GM12878 (cell line): ENCODE measurements at regions not wholly inside any gene's neighbourhood (a gene's known extent, or its start where the extent isn't known, plus 50 kb on each side); places are given as distances from the start of the nearest gene placed in this dataset.

Experiments used
- ATAC-seq: fragments of 200-7000 bp; cut with Tn5 transposase; 3 replicates; pipeline ENCODE4 v1.9.1; 2020; ENCODE audit warnings: mild to moderate bottlenecking, moderate library complexity
- BruUV-seq: library from RNA; stranded (reverse); fragments of 400-500 nt; replicated peaks from 2 replicates; lab custom pipeline; 2021; lab: Mats Ljungman, UMichigan
- CTCF ChIA-PET: fragments of 300-600 bp; sonication (Branson Sonifier 250); formaldehyde crosslinking; extraction: SDS; loops from one replicate; lab custom pipeline; 2021; ENCODE audit warnings: inconsistent platforms; lab: Yijun Ruan, JAX
- POLR2A ChIA-PET: fragments of 350-600 bp; formaldehyde crosslinking; extraction: SDS; loops from one replicate; lab custom pipeline; 2021; ENCODE audit warnings: inconsistent platforms; lab: Charles Lee
- RAD21 ChIA-PET: fragments of 300-600 bp; sonication (Branson Sonifier 250); formaldehyde crosslinking; loops from one replicate; lab custom pipeline; 2023; ENCODE audit warnings: antibody characterized with exemption; ENCODE audit not compliant: unreplicated experiment; lab: Charles Lee
- SMC1A ChIA-PET: fragments of 300-600 bp; sonication (Branson Sonifier 250); formaldehyde crosslinking; loops from one replicate; lab custom pipeline; 2023; ENCODE audit not compliant: unreplicated experiment, uncharacterized antibody; lab: Charles Lee
- DNase-seq: peaks from one replicate; pipeline ENCODE4 v3.0.0-alpha.2; 2011; ENCODE audit warnings: low read depth, low spot score
- FAIRE-seq: peaks from 3 replicates; lab custom pipeline; 2011; peaks lifted over from hg19 to GRCh38; lab: Jason Lieb, UNC
- H2AFZ ChIP-seq: 2 replicates; pipeline ENCODE4 v1.6.0; 2011; ENCODE audit warnings: low read depth, low read length, control low read depth; ENCODE audit not compliant: control insufficient read depth
- H3K27ac ChIP-seq: 2 replicates; pipeline ENCODE4 v1.5.1; 2011; ENCODE audit warnings: control low read depth; ENCODE audit not compliant: control insufficient read depth, insufficient read depth
- H3K27me3 ChIP-seq, 2 experiments: replicated peaks in 1 of 2; 2 replicates each; pipeline versions ENCODE4 v1.6.0 to v1.6.1; 2011; ENCODE audit warnings: low read length in 1 of 2; ENCODE audit not compliant: control insufficient read depth in 2 of 2, insufficient read depth in 2 of 2
- H3K36me3 ChIP-seq, 2 experiments: 2 replicates each; pipeline ENCODE4 v1.5.1; 2011; ENCODE audit warnings: low read length in 1 of 2; ENCODE audit not compliant: control insufficient read depth in 2 of 2, insufficient read depth in 2 of 2
- H3K4me1 ChIP-seq: 2 replicates; pipeline ENCODE4 v1.6.1; 2011; ENCODE audit warnings: mild to moderate bottlenecking, low read length, moderate library complexity, mixed read lengths; ENCODE audit not compliant: control insufficient read depth, insufficient read depth
- H3K4me2 ChIP-seq: 2 replicates; pipeline ENCODE4 v1.6.0; 2011; ENCODE audit warnings: control low read depth; ENCODE audit not compliant: control insufficient read depth, insufficient read depth
- H3K4me3 ChIP-seq: fragments of 200-600 bp; sonication (generic); 2 replicates; pipeline ENCODE4 v1.5.1; 2016
- H3K79me2 ChIP-seq: 2 replicates; pipeline ENCODE4 v1.6.0; 2011; ENCODE audit warnings: low read length; ENCODE audit not compliant: control insufficient read depth, insufficient read depth
- H3K9ac ChIP-seq: 2 replicates; pipeline ENCODE4 v1.8.0; 2011; ENCODE audit warnings: low read length, control low read depth, mixed read lengths; ENCODE audit not compliant: control insufficient read depth, insufficient read depth
- H3K9me3 ChIP-seq: replicated peaks from 3 replicates; pipeline ENCODE4 v1.5.1; 2011; ENCODE audit warnings: mild to moderate bottlenecking, low read length; ENCODE audit not compliant: control insufficient read depth, insufficient read depth
- H4K20me1 ChIP-seq: 2 replicates; pipeline ENCODE4 v1.6.0; 2011; ENCODE audit not compliant: control insufficient read depth, insufficient read depth
- ASH2L ChIP-seq: fragments of 300-600, 200-600 bp; sonication (generic); IDR thresholded peaks from 2 replicates; pipeline ENCODE4 v1.6.1; 2017; ENCODE audit warnings: low read depth, mild to moderate bottlenecking, borderline replicate concordance
- CREB1 ChIP-seq: IDR thresholded peaks from 2 replicates; pipeline ENCODE4 v1.6.1; 2012; ENCODE audit warnings: low read depth, mild to moderate bottlenecking, inconsistent platforms
- E2F4 ChIP-seq: IDR thresholded peaks from 2 replicates; pipeline ENCODE4 v1.6.1; 2012; ENCODE audit warnings: low read depth, low read length, improper control_type of control experiment
- EZH2 ChIP-seq: IDR thresholded peaks from 2 replicates; pipeline ENCODE4 v1.6.1; 2012; ENCODE audit warnings: low read depth, mild to moderate bottlenecking, control low read depth, inconsistent platforms, low read length, borderline replicate concordance; ENCODE audit not compliant: control insufficient read depth
- FOXK2 ChIP-seq: fragments of 450-650 bp; IDR thresholded peaks from 2 replicates; pipeline ENCODE4 v1.6.1; 2017; ENCODE audit warnings: mild to moderate bottlenecking, moderate library complexity
- HCFC1 ChIP-seq: fragments of 150-350 bp; IDR thresholded peaks from 2 replicates; pipeline ENCODE4 v1.6.1; 2014; ENCODE audit warnings: low read length
- HSF1 ChIP-seq: fragments of 150-350 bp; IDR thresholded peaks from 2 replicates; pipeline ENCODE4 v1.6.1; 2014; ENCODE audit warnings: mild to moderate bottlenecking, low read depth, low read length
- NKRF ChIP-seq: fragments of 450-650 bp; conservative IDR thresholded peaks from 2 replicates; pipeline ENCODE4 v1.6.1; 2017; ENCODE audit warnings: mild to moderate bottlenecking, moderate library complexity
- POU2F2 ChIP-seq: IDR thresholded peaks from 3 replicates; pipeline ENCODE4 v1.6.1; 2011; ENCODE audit warnings: low read depth, mild to moderate bottlenecking, low read length, borderline replicate concordance
- RAD51 ChIP-seq: fragments of 450-650 bp; IDR thresholded peaks from 2 replicates; pipeline ENCODE4 v1.6.1; 2016; ENCODE audit warnings: moderate library complexity, mild to moderate bottlenecking, inconsistent platforms
- RBBP5 ChIP-seq: fragments of 200-600 bp; sonication (generic); conservative IDR thresholded peaks from 2 replicates; pipeline ENCODE4 v1.6.1; 2016
- RFX5 ChIP-seq: IDR thresholded peaks from 2 replicates; pipeline ENCODE4 v1.6.1; 2011; ENCODE audit warnings: low read depth, low read length, improper control_type of control experiment
- TCF3 ChIP-seq: IDR thresholded peaks from 2 replicates; pipeline ENCODE4 v1.6.1; 2012; ENCODE audit warnings: low read depth, mild to moderate bottlenecking, low read length, borderline replicate concordance; ENCODE audit not compliant: insufficient read depth
- USF1 ChIP-seq: IDR thresholded peaks from 2 replicates; pipeline ENCODE4 v1.6.1; 2011; ENCODE audit warnings: borderline replicate concordance, low read depth, mild to moderate bottlenecking, moderate library complexity, mixed read lengths, low read length; ENCODE audit not compliant: insufficient read depth; ENCODE audit errors: extremely low read length
- ZBED1 ChIP-seq: IDR thresholded peaks from 2 replicates; pipeline ENCODE4 v1.6.1; 2016; ENCODE audit warnings: borderline replicate concordance
- ZNF274 ChIP-seq: IDR thresholded peaks from one replicate; pipeline ENCODE4 v1.8.0; 2011; ENCODE audit not compliant: insufficient read length, insufficient read depth
- ZNF384 ChIP-seq: IDR thresholded peaks from 2 replicates; pipeline ENCODE4 v1.6.1; 2012; ENCODE audit warnings: low read depth, mild to moderate bottlenecking, low read length, improper control_type of control experiment, borderline replicate concordance
- ZNF622 ChIP-seq: fragments of 450-650 bp; IDR thresholded peaks from 2 replicates; pipeline ENCODE4 v1.6.1; 2017; ENCODE audit warnings: mild to moderate bottlenecking, inconsistent platforms
- WGBS: methylation state at CpG from one replicate; pipeline ENCODE4 v1.1.6; 2016; ENCODE audit warnings: low lambda C conversion rate; ENCODE audit not compliant: insufficient replicate concordance, insufficient coverage; ENCODE audit errors: missing lambda C conversion rate; 5-methylcytosine and 5-hydroxymethylcytosine counted together
- in situ Hi-C: fragments of 300-500 bp; cut with MboI; formaldehyde crosslinking; loops from 9 replicates; pipeline ENCODE4 v1.14.3; 2018; ENCODE audit warnings: mixed read lengths
- intact Hi-C: fragments of 100-400 bp; cut with micrococcal nuclease; formaldehyde crosslinking; loops from one replicate; pipeline ENCODE4 v1.14.2; 2022; ENCODE audit not compliant: unreplicated experiment

- no peak for TF ChIP-seq NKRF
These were observed 750.5 kb downstream of the FAM133A start (continued) for GRCh38 chrX:94424456-94424855.

- Histone ChIP-seq H3K79me2 (no peaks in the 10 kb centered on the region), H2AFZ (no peak overlapping the region), H3K4me2 (no peak overlapping the region), H3K4me3 (no peak overlapping the region), H3K9ac (no peak overlapping the region), H3K27me3 (no peaks in the 10 kb centered on the region), H3K4me1 (no peaks in the 10 kb centered on the region), H3K27ac (no peak overlapping the region), H3K36me3 (no peaks in the 10 kb centered on the region), H3K9me3 (no peaks in the 10 kb centered on the region), H4K20me1 (no peaks in the 10 kb centered on the region)
- in situ Hi-C loops (no loop called here), intact Hi-C loops (no loop called here)
- POLR2A ChIA-PET: no interaction called here
- no peak for ATAC-seq
- RAD21 ChIA-PET: no interaction called here
- no peak for DNase-seq
- BruUV-seq: no TSS peak
- no peak for FAIRE-seq
- CTCF ChIA-PET: no interaction called here
- WGBS: 83% methylated on average over 1 of the region's 1 CpG
- SMC1A ChIA-PET: no interaction called here
- TF ChIP-seq POU2F2 (no peak), ZNF274 (no peak), FOXK2 (no peak), TCF3 (no peak), RBBP5 (no peak), E2F4 (no peak), RFX5 (no peak), ASH2L (no peak), CREB1 (no peak), ZNF622 (no peak), HCFC1 (no peak), ZBED1 (no peak), USF1 (no peak), HSF1 (no peak), EZH2 (no peak), RAD51 (no peak), ZNF384 (no peak)
These were observed 756.1 kb downstream of the FAM133A start for GRCh38 chrX:94430091-94430490.
